Embryonic facial prominence (tissue), 1 donor: ENCODE measurements at regions not wholly inside any gene's neighbourhood (a gene's known extent, or its start where the extent isn't known, plus 50 kb on each side); places are given as distances from the start of the nearest gene placed in this dataset.
A peak's percentile ranks its signal among the peaks of the same experiment; 100 is the strongest.
"Not testable (repeated sequence)": the region's sequence is repeated elsewhere in the genome, so short reads cannot be mapped to it uniquely, and the experiment has no call there.

Experiments
- DNase-seq: peaks from one replicate; pipeline ENCODE4 v3.0.0-alpha.2; 2016; ENCODE audit errors: extremely low spot score

DNA sequence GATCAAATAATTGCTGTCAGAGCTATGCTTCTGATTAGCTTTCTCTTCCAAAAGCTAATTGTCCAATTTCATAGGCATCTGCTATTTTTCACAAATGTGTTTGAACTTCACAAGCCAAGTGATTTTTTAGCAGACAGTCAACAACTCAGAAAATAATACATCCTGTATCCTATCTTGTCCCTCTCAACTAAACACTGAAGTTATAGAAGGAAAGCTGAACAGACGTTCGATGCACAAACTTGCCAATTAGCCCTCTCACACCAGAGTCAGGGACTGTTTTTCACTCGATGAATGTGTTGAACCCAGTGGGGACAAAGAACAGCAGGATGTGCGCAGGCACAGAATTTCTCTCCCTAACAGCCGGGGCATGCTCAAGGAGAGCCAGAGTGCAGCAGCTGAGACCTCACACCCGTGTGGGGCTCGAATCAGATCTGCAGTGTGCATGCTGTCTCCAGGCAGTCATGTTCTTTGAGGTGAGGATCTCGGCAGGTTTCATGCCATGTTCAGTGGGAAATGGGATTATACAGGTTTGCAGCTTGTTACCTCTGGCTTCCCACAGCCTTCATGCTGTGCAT lies 246.7 kb upstream of the SDK2 start:
- no peak for DNase-seq

DNA sequence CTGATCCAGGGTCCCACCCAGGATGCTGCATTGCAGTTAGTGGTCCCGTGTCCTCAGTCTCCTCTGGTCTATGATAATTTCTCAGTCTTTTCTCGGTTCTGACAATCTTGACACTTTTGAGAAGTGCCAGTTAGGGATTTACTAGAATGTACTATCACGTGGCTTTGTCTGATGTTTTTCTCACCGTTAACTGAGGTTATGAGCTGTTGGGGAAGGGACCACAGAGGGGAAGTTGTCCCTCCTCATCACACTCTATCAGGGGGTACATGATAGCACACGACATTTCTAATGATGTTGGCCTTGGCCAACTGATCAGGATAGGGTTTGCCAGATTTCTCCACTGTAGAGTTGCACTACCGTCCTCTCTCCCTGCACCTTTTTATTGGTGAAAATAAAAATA lies 250.9 kb upstream of the SDK2 start:
- no peak for DNase-seq

DNA sequence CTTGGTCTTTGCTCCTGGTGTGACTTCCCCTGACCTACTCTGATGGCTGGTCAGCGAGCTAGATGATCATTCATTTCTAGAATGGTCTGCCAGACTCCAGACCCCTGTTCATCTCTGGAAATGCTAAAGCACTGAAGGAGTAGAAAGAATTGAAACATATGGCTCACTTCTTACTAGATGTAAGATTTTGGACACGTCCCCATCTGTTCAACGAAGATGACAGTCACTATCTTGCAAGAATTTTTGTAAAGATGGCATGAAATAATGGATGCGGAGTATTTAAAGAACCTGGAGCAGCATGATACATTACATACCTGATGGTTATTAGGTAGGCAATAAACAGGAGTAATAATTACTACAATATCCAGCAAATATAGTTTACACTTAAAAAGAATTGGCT lies 252.7 kb upstream of the SDK2 start:
- no peak for DNase-seq

DNA sequence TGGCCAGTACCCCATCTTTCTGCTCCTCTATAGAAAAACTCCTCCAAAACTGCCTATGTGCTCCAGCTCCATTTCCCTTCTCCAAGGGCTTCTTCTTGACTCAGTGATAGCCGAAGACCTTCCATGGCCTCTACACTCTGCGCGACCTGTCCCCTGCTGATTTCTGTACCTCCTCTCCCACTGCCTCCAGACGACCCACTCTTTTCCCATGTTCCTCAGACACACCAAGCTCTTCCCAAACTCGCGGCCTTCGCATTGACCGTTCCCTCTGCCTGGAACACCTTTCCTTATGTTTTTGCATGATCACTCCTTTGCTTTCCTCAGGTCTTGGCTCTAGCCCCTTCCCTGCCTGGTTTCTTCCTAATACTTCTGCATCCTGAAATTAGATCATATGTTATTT lies 255.6 kb upstream of the SDK2 start:
- no peak for DNase-seq

DNA sequence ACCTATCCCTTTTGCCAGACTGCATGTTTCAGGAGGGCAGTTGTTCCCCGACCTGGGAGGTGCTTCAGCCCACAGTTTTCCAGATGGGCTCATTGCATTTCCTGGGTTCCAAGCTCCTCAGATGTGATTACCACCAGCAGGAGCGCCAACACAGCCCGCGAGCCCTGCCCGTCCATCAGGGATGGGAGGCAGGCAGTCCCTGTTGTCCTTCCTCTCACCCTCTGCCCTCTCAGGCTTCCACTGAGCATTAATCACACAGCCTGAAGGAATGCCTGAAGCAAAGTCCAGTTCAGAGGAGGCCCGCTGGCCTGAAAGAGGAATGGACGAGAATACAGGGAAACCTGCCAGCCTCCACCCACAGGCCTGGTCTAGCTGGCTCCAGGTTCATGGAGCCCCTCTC lies 256.3 kb upstream of the SDK2 start:
- DNase-seq: no peak

DNA sequence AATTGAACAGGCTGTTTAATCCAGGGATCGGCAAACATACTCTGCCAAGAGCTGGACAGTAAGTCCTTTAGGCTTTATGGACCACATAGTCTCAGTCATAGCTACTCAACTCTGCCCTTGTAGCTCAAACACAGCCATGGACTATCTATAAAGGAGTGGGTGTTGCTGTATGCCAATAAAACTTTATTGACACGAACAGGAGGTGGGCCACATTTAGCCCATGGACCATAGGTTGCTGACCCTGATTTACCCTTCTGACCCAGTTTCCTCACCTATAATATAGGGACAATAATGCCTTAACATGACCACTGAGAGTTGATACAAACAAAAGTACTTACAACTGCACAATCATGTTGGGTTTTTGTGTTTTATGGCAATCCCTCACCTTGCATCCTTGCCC lies 257.0 kb upstream of the SDK2 start:
- no peak for DNase-seq

DNA sequence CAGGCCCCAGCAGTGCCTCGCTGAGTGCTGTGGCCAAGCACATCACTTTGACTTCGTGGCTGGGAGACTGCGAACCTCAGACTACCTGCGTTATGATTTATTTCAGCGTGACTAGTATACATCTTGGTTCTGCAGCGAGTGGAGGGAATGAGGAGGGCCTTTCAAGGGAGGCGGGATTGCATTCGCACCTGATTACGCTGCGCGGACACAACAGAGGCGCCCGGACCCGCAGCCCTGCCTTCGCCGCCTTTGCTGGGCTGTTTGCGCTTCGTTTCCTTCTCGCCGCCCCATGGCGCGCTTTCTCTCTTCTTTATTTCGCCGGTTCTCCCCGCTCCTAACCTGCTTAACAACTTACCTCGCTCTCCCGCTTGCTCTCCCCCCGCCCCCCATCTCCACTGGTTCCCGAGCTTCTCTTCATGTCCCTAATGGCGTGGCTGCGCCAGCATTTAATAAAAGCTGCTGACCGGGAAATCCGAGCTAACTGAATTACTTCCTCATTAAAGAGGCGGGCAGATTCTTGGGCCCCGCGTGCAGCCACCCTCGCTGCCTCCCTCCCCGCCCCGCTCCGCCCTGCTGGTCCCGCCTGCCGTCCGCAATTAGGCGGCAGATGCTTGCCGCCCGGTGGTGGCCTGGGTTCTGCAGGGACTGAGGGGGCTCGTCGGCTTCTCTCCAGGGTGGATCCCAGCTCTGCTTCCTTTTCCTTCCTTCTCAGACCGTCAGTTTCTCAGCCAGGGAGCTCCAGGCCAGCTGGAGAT lies 257.6 kb upstream of the SDK2 start:
- peak; percentile 8 for DNase-seq

DNA sequence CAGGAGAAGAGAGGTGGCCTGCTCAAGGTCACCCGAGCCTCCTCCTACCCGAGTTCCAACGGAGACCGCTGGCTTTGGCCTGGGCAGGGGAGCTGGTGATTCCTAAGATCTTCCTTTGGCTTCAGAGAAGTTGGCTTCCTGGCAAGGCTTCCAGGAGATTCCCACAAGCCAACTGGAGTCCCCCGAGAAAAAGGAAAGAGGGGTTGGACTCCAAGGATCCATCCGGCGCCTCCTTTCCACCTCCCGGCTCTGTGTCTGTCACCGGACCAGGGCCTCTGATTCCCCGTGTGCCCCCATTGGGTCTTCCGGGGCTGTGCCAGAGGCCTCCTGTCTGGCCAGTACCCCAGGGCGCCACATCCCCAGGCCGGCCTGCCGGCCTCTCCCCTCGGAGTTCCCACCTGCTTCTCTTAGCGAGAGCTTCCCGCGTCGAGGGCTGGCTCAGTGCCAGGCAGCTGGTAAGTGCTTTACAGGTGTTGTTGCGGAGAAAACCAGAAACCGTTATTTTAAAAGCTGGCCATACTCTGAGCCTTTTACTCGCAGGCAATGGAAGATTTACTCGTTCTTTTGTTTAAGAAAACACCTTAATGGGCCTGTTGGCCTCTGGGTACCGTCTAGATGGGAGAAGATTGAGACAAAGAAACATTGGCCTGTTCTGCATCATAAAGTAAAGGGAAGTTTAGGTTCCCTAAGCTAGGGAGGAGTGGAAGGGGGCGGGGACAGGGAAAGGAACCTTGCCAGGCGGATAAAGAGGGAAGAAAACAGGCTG lies 258.4 kb upstream of the SDK2 start:
- no peak for DNase-seq

DNA sequence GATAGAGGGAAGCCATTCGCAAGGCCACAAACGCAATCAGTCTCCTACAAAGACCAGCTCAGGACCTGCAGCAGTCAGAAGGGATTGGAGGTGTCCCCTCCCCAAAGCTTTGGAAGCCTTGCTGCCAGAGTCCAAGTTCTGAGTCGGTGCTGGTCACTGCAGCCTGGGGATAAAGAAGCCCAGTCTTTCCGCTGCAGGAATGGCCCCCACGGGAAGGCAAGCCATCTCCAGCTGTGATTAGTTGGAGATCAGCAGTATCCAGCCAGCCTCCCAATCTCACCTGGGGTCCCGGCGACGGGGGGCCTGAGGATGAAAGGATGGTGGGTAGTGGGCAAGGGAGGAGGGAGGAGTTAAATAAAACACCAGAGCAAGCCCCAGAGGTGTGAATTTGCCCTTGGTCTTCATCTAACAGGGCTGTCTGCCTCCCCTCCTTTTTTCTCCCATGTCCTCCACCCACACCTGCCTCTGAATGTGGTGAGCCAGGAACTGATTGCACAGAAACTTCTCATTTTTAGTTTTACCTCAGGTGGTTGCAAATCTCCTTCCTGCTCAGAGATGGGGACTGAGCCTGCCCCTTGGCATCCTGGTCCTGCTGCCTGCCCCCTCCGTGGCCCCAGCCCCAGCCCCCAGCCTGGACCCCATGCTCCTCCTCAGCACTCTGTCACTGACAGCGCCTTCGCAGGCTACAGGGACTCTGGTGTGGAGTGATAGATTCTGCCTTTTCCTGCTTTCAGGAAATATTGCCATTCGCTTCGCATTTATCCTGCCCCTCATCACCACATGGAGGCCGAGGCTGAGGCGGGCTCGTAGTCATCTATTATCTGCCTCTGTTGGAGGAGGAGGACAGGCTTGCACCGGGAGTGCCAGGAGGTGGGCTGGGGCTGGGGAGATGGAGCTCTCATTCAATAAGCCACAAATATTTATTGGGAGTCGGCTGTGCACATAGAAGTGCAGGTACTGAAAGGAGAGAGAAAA lies 262.9 kb upstream of the SDK2 start:
- DNase-seq: no peak

DNA sequence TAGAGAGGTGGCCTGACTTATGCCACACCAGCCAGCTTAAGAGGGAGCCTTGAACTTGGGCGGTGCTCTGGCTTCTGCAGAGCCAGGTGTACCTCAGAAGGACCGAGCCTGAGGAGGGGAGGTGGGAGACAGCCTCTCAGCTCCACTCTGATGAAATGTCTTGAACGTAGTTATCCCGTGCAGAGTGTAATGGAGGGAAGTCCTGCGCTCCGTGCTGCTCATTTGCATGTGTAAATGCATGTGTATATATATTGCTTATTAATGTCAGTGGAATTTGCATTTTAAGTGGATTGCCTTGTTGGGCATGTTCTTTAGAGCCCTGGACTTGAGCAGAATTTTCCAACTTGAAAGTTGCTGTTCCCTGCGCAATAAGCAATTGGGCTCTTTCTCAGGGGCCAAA lies 264.9 kb upstream of the SDK2 start:
- DNase-seq: no peak

DNA sequence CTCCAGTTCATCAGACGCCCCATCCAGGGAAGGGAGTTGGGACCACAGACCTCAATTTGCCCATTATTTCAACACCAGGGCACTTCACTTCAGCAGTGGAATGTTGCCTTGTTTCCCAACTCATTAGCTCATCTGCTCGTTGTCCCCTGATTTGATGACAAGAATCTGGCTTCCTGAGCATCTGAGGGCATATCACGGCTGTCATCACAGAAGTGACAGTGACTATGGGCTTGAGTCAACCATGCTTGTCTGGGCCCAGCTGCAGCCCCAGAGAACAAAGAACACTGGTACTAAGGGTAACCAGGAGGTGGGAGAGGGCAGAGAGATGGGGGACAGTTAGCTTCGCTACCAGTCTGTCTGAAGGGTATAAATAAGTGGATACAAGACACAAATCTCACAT lies 266.0 kb upstream of the SDK2 start:
- DNase-seq: no peak

DNA sequence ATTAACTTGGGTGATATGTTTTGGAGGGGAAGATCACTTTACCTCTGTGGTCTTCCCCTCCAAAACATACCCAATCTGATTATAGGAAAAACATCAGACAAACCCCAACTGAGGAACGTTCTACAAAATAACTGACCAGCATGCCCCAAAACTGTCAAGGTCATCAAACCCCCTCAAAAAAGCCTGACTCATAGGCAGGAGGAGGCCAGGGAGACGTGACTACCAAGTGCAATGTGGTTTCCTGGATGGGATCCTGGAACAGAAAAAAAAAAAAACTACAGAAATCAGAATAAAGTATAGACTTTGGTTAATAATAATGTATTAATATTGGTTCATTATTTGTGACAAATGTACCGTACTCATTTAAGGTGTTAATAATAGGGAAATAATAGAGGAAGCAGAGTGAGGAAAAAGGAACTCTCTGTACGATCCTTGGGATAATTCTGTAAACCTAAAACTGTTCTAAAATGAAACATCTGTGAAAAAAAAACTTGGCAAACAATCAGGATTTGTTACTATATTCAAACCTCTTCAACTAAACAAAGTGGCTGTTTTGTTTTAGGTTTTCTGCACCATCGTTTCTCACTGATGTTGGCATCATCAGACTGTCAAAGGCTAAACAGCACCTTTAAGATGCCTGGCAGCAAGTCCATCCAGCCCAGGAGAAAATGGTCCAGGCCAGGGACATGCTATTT lies 266.7 kb upstream of the SDK2 start:
- DNase-seq: no peak

DNA sequence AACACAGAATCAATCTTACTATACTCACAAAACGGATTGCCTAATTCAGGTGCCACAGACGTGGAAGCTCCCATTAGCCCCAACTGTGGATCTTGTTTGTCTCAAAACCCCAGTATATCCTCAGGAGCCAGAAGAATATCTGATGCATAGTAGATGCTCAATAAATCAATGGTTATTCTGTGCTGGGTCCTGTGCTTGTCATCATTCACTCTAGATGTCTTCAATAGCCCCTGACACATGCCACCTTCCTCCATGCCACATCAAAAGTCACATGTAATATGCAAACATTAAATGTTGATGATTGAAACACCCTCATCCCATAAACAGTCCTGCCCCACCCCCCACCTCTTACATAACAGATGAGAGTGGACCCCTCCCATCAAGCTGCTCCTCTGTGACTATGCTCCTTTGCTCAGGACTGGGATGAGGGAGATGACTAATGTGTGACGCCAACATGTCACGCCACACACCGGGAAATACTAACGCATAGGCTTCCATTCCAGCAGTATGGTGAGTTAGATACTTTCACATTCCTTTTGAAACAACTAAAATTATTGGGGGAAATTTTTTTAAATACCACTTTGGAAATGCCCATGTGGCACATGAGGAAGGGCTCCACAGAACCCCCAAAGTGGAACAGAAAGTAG lies 267.6 kb upstream of the SDK2 start:
- no peak for DNase-seq

DNA sequence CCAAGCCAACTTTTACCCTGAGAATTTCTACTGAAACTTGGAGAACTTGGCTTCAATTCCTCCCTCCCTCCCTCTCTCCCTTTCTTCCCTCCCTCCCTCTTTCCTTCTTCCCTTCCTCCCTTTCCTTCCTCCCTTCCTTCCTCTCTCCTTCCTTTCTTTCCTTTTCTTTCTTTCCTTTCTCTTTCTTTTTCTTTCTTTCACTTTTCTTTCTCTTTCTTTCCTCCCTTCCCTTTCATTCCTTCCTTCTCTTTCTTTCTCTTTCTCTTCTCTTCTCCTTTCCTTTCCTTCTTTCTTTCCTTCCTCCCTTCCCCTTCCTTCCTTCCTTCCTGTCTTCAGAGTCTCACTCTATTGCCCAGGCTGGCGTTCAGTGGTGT lies 268.1 kb upstream of the SDK2 start:
- DNase-seq: no peak

DNA sequence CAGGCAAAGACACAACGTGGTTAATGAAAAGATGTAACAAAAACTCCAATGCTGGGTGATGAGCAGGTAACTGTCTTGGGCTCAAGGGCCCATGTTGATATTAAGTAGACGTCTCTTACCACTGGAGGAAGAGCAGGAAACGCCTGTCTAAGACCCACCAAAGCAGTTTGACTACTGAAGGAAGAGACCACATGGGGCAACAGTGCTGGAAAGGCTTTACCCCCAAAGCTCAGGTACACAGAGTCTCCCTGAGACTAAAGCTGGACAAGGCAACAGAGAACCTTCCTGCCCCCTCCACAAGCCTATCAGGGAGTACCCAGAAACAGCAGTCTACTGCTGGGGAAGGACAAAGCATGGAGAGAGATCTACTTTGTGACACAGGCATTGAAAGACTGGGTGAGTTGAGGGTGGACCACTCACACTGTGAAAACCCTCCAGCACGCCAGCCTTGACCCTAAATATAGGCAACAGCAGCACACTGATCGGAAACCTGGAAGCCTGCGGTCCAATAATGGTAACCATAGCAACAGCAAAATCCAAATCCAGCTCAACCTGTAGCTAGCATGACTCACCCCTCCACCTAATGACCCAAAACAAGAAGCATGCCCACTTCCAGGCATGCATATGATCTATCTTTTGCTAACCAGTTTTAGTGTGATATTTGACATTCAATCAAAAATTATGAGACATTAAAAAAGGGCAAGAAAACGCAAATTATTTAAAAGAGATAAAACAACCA lies 270.5 kb upstream of the SDK2 start:
- DNase-seq: no peak

DNA sequence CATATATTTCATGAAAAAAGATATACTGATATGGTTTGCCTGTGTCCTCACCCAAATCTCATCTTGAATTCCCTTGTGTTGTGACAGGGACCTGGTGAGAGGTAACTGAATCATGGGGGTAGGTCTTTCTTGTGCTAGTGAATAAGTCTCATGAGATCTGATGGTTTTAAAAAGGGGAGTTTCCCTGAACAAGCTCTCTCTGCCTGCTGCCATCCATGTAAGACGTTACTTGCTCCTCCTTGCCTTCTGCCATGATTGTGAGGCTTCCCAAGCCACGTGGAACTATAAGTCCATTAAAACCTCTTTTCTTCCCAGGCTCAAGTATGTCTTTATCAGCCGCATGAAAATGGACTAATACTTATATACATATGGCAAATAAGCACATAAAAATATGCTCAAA lies 274.8 kb upstream of the SDK2 start:
- not testable (repeated sequence) for DNase-seq

DNA sequence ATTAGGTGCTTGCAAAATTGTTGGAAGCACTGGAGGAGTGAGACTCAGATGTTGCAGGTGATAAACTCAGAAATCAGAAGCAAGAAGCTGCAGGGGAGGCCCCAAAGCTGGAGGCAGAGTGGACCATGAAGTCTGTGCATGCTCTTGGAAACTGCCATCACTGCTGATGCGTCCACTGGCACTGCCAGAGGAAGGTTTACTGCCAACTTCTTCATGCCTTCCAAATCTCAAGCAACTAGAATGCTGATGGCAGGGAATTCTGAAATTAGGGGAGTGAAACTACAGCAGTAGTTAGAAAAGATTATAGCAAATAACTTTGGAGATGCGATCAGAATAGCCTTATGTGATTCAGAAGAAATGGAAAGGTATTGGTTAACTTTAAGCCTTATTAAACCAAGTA lies 277.1 kb upstream of the SDK2 start:
- DNase-seq: no peak

DNA sequence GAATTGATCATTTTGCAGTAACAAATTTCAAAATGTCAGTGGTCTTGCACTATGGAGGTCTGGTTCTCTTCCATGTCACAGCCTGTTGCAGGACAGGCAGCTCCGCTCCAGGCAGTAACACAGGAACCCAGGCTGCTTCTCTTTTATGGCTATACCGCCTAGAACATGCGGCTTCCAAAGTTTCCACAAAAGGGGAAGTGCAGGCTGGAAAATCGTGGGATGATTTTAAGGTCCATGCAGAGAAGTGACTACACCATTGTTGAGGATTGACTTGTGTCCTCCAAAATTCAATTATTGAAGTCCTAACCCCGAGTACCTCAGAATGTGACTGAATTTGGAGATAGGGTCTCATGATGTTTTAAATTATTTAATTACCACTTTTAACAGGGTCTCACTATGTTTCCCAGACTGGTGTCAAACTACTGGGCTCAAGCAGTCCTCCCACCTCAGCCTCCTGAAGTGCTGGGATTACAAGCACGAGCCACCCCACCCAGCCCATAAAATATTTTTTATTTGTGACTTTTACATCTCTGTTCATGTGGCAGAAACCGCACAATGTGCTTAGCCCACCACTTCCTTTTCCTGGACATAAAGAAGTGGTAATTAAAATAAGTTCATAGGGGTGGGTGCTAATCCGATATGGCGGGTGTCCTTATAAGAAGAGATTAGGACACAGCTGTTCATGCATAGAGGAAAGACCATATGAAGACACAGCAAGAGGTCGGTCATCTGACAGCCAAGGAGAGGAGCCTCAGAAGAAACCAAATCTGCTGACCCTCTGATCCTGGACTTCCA lies 279.2 kb upstream of the RPL38 start:
- DNase-seq: no peak

DNA sequence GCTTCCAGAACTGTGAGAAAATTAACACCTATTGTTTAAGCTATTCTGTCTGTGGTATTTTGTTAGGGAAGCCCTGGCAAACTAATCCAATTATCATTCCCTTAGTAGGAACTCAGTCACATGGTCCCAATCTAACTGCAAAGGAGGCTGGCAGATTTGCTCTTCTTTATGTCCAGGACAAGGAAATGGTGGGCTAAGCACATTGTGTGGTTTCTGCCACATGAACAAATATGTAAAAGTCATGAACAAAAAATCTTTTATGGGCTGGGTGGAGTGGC lies 278.6 kb upstream of the RPL38 start:
- no peak for DNase-seq
